A673 (cell line): ENCODE measurements at regions not wholly inside any gene's neighbourhood (a gene's known extent, or its start where the extent isn't known, plus 50 kb on each side); places are given as distances from the start of the nearest gene placed in this dataset.

Experiments used
- CTCF ChIP-seq: fragments of 300-800, 200-600 bp; sonication (generic); conservative IDR thresholded peaks from 2 replicates; pipeline ENCODE4 v1.5.1; 2017; ENCODE audit warnings: low read depth, mild to moderate bottlenecking, antibody characterized with exemption, low read length, moderate library complexity, mixed read lengths
- EZH2 ChIP-seq: fragments of 200-600 bp; sonication (generic); IDR thresholded peaks from 2 replicates; pipeline ENCODE4 v1.6.1; 2017; ENCODE audit warnings: borderline replicate concordance, low read depth, mild to moderate bottlenecking, mixed read lengths, antibody characterized with exemption, low read length; ENCODE audit not compliant: poor library complexity, severe bottlenecking

GRCh38 chr5:160930406-160930805 lies 78.4 kb upstream of the ATP10B start:
- TF ChIP-seq CTCF (no peak), EZH2 (no peak)
